ENCODE measurements at regions not wholly inside any gene's neighbourhood (a gene's known extent, or its start where the extent isn't known, plus 50 kb on each side); places are given as distances from the start of the nearest gene placed in this dataset.

DNA sequence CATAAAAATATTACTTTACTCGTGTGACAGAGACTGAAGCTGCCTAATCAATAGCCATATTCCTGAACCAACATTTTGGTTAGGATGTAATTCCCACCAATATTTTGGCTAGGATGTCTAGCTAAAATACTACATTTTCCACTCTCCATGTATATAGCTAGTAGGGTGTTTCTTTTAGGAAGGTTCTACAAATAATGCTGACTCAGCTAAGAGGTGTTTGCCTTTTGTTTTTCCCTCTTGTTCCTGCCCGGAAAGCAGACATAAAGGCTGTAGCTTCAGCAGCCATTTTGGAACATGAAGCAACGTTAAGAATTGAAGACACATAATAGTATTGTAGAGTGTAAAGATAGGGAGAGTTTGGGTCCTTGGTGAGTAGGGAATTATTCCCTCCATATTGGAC lies 187.3 kb upstream of the PDZRN3 start:
- Histone ChIP-seq H3K23me2 (ENCODE audit: insufficient read length, low read depth, low read length, poor library complexity, severe bottlenecking) (no peaks in the 10 kb centered on the region), H3K4me1 (ENCODE audit: insufficient read depth, low read length) (no peaks in the 10 kb centered on the region; the same call in 1 of the 2 replicates), H3K23ac (ENCODE audit: insufficient read length, low read depth, low read length) (no peak overlapping the region), H4K5ac (ENCODE audit: insufficient read length, low read depth, low read length) (no peak overlapping the region), H2BK20ac (ENCODE audit: low read depth, low read length, poor library complexity, severe bottlenecking) (no peak overlapping the region), H3K9me3 (ENCODE audit: control insufficient read depth, low read depth, low read length) (no peaks in the 10 kb centered on the region), H3K27me3 (ENCODE audit: insufficient read depth, low read length) (no peaks in the 10 kb centered on the region), H3K18ac (ENCODE audit: insufficient read length, low read depth, low read length) (no peak overlapping the region), H2AK5ac (ENCODE audit: insufficient read length, low read length) (no peak overlapping the region), H3K4me2 (ENCODE audit: insufficient read depth, insufficient read length, low read length) (no peak overlapping the region), H3K56ac (ENCODE audit: insufficient read length, low read depth, low read length) (no peak overlapping the region), H2BK12ac (ENCODE audit: insufficient read length, low read depth, low read length) (no peak overlapping the region), H3K79me1 (ENCODE audit: insufficient read depth, low read depth, low read length, poor library complexity, severe bottlenecking) (no peaks in the 10 kb centered on the region), H2BK120ac (ENCODE audit: low read depth, low read length, poor library complexity, severe bottlenecking) (no peak overlapping the region), H3K4ac (ENCODE audit: low read depth, low read length) (no peak overlapping the region), H4K8ac (replicated peaks; ENCODE audit: insufficient read length, low read depth, low read length) (no peak overlapping the region), H3K79me2 (ENCODE audit: insufficient read depth, low read length) (no peaks in the 10 kb centered on the region), H4K91ac (ENCODE audit: insufficient read length, low read depth, low read length) (no peak overlapping the region), H2AFZ (ENCODE audit: low read length) (no peak overlapping the region), H3T11ph (ENCODE audit: low read length) (no peak overlapping the region), H3K14ac (ENCODE audit: insufficient read depth, low read length) (no peak overlapping the region), H4K20me1 (ENCODE audit: control insufficient read depth, insufficient read depth, insufficient read length) (no peaks in the 10 kb centered on the region), H3K9ac (ENCODE audit: extremely low read depth, insufficient read length, low read length) (no peak overlapping the region), H2BK15ac (ENCODE audit: low read depth, low read length) (no peak overlapping the region), H3K27ac (ENCODE audit: insufficient read length, low read depth, low read length) (no peak overlapping the region), H2BK5ac (ENCODE audit: insufficient read length, low read length) (no peak overlapping the region)
- peaks cover 12% of the 10 kb centered on the region for H3K27me3 Mint-ChIP-seq (ENCODE audit: low read depth)
- DNase-seq: no peak
- peaks cover 3 to 5% of the 10 kb centered on the region in 2 experiments; a peak in 3 of 5 replicates for H3K9me3 Mint-ChIP-seq
- no CpG with 5 or more reads among the region's 3 CpGs for WGBS (ENCODE audit: extremely low coverage, insufficient read length, low lambda C conversion rate)
- H3K4me1 Mint-ChIP-seq: peaks cover 15 to 21% of the 10 kb centered on the region in 2 experiments
- no peak overlapping the region for H3K4me3 Mint-ChIP-seq
- peaks cover 0 to 13% (median 2%) of the 10 kb centered on the region in 3 experiments; a peak in 1 of 7 replicates for H3K36me3 Mint-ChIP-seq (ENCODE audit: insufficient read depth in 1 of 3, low read depth in 3 of 3)
- no peak overlapping the region for H3K27ac Mint-ChIP-seq
- TF ChIP-seq, protein P1, sequence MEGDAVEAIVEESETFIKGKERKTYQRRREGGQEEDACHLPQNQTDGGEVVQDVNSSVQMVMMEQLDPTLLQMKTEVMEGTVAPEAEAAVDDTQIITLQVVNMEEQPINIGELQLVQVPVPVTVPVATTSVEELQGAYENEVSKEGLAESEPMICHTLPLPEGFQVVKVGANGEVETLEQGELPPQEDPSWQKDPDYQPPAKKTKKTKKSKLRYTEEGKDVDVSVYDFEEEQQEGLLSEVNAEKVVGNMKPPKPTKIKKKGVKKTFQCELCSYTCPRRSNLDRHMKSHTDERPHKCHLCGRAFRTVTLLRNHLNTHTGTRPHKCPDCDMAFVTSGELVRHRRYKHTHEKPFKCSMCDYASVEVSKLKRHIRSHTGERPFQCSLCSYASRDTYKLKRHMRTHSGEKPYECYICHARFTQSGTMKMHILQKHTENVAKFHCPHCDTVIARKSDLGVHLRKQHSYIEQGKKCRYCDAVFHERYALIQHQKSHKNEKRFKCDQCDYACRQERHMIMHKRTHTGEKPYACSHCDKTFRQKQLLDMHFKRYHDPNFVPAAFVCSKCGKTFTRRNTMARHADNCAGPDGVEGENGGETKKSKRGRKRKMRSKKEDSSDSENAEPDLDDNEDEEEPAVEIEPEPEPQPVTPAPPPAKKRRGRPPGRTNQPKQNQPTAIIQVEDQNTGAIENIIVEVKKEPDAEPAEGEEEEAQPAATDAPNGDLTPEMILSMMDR (conservative IDR thresholded peaks at IDR 0.05): no peak

All from H9 (cell line).